ENCODE measurements at regions not wholly inside any gene's neighbourhood (a gene's known extent, or its start where the extent isn't known, plus 50 kb on each side); places are given as distances from the start of the nearest gene placed in this dataset.

DNA sequence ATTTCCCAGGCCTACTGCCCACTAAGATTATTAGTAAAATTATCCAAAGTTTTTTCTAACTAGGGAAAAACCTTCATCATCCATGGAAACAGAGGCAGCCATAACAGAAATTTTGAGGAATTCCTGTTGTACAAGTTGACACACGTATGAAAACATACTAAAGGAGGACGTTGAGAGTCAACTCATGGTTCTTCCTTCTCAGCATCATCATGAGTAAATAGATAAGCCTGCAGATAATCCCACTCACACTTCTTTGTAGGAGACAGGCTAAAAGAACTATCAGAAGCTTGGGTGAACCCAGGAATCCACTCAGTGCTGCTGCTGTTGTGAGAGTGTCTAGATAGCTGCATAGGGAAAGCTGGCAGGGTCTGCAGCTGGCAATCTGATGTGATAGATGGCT, 694.8 kb upstream of the NR2F2 start:
- TF ChIP-seq SIN3A (IDR thresholded peaks at IDR 0.05; ENCODE audit: borderline replicate concordance, insufficient read depth, low read length) (no peak), TAF1 (IDR thresholded peaks at IDR 0.05; ENCODE audit: borderline replicate concordance, insufficient read depth, low read length) (no peak), POLR2AphosphoS5 (IDR thresholded peaks at IDR 0.05; ENCODE audit: low read depth, low read length) (no peak), FOXP2 (optimal IDR thresholded peaks at IDR 0.05; ENCODE audit: borderline replicate concordance, extremely low read depth, extremely low read length, insufficient read depth) (no peak)
- TF ChIP-seq, protein P1, sequence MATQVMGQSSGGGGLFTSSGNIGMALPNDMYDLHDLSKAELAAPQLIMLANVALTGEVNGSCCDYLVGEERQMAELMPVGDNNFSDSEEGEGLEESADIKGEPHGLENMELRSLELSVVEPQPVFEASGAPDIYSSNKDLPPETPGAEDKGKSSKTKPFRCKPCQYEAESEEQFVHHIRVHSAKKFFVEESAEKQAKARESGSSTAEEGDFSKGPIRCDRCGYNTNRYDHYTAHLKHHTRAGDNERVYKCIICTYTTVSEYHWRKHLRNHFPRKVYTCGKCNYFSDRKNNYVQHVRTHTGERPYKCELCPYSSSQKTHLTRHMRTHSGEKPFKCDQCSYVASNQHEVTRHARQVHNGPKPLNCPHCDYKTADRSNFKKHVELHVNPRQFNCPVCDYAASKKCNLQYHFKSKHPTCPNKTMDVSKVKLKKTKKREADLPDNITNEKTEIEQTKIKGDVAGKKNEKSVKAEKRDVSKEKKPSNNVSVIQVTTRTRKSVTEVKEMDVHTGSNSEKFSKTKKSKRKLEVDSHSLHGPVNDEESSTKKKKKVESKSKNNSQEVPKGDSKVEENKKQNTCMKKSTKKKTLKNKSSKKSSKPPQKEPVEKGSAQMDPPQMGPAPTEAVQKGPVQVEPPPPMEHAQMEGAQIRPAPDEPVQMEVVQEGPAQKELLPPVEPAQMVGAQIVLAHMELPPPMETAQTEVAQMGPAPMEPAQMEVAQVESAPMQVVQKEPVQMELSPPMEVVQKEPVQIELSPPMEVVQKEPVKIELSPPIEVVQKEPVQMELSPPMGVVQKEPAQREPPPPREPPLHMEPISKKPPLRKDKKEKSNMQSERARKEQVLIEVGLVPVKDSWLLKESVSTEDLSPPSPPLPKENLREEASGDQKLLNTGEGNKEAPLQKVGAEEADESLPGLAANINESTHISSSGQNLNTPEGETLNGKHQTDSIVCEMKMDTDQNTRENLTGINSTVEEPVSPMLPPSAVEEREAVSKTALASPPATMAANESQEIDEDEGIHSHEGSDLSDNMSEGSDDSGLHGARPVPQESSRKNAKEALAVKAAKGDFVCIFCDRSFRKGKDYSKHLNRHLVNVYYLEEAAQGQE (IDR thresholded peaks at IDR 0.05; ENCODE audit: insufficient read depth in 1 of 2, low read depth in 2 of 2, low read length in 2 of 2), result no peak

All from PFSK-1 (cell line).